NT2/D1 (cell line): ENCODE measurements at regions not wholly inside any gene's neighbourhood (a gene's known extent, or its start where the extent isn't known, plus 50 kb on each side); places are given as distances from the start of the nearest gene placed in this dataset.

Experiments
- DNase-seq: peaks from one replicate; pipeline ENCODE4 v3.0.0-alpha.2; 2011; ENCODE audit warnings: low read depth, low spot score
- H3K27me3 ChIP-seq: 2 replicates; pipeline ENCODE4 v1.6.0; 2011; ENCODE audit warnings: mild to moderate bottlenecking; ENCODE audit not compliant: insufficient read length, insufficient read depth
- H3K36me3 ChIP-seq: 2 replicates; pipeline ENCODE4 v1.6.1; 2011; ENCODE audit warnings: mild to moderate bottlenecking, low read length, mixed read lengths; ENCODE audit not compliant: insufficient read depth, insufficient read length
- H3K4me1 ChIP-seq: 2 replicates; pipeline ENCODE4 v1.5.1; 2011; ENCODE audit not compliant: insufficient read depth, insufficient read length
- H3K4me3 ChIP-seq: 2 replicates; pipeline ENCODE4 v1.5.1; 2011; ENCODE audit warnings: low read depth; ENCODE audit not compliant: insufficient read length
- H3K9ac ChIP-seq: 2 replicates; pipeline ENCODE4 v1.6.0; 2011; ENCODE audit warnings: low read depth; ENCODE audit not compliant: insufficient read length
- H3K9me3 ChIP-seq: 2 replicates; pipeline ENCODE4 v1.5.1; 2011; ENCODE audit warnings: mild to moderate bottlenecking, low read length; ENCODE audit not compliant: insufficient read depth
- SUZ12 ChIP-seq: IDR thresholded peaks from 2 replicates; pipeline ENCODE4 v1.6.1; 2011; ENCODE audit not compliant: insufficient read length, insufficient read depth; ENCODE audit errors: extremely low read depth
- YY1 ChIP-seq: IDR thresholded peaks from 2 replicates; pipeline ENCODE4 v1.6.1; 2011; ENCODE audit not compliant: insufficient read length, insufficient read depth
- ZNF274 ChIP-seq: IDR thresholded peaks from 2 replicates; pipeline ENCODE4 v1.6.1; 2011; ENCODE audit warnings: mild to moderate bottlenecking, low read depth, low read length

GRCh38 chr7:15755061-15755460, 68.6 kb upstream of the MEOX2 start:
- H3K4me1 ChIP-seq, result no peaks in the 10 kb centered on the region
- H3K9ac ChIP-seq, result no peak overlapping the region
- H3K4me3 ChIP-seq, result no peak overlapping the region
- DNase-seq, result no peak
- H3K36me3 ChIP-seq, result no peaks in the 10 kb centered on the region
- no peaks in the 10 kb centered on the region for H3K9me3 ChIP-seq
- TF ChIP-seq YY1 (no peak), SUZ12 (no peak), ZNF274 (no peak)
- H3K27me3 ChIP-seq, result no peaks in the 10 kb centered on the region

- no peak overlapping the region for H3K4me3 ChIP-seq
Observed at GRCh38 chr7:15753887-15754579, 67.5 kb upstream of the MEOX2 start.

GRCh38 chr7:15752377-15752776, 65.9 kb upstream of the MEOX2 start:
- no peak for TF ChIP-seq YY1
- no peak for TF ChIP-seq SUZ12
- no peak for TF ChIP-seq ZNF274
- Histone ChIP-seq H3K4me1 (no peaks in the 10 kb centered on the region), H3K9me3 (no peaks in the 10 kb centered on the region), H3K9ac (no peak overlapping the region), H3K4me3 (no peak overlapping the region), H3K27me3 (no peaks in the 10 kb centered on the region), H3K36me3 (no peaks in the 10 kb centered on the region)
- no peak for DNase-seq

More at GRCh38 chr7:15753887-15754579, 67.5 kb upstream of the MEOX2 start:
- no peaks in the 10 kb centered on the region for H3K36me3 ChIP-seq
- H3K9me3 ChIP-seq, result no peaks in the 10 kb centered on the region
- H3K27me3 ChIP-seq, result no peaks in the 10 kb centered on the region
- no peak for DNase-seq
- H3K9ac ChIP-seq, result no peak overlapping the region
- TF ChIP-seq YY1 (no peak), ZNF274 (no peak), SUZ12 (no peak)
- H3K4me1 ChIP-seq, result no peaks in the 10 kb centered on the region

DNA sequence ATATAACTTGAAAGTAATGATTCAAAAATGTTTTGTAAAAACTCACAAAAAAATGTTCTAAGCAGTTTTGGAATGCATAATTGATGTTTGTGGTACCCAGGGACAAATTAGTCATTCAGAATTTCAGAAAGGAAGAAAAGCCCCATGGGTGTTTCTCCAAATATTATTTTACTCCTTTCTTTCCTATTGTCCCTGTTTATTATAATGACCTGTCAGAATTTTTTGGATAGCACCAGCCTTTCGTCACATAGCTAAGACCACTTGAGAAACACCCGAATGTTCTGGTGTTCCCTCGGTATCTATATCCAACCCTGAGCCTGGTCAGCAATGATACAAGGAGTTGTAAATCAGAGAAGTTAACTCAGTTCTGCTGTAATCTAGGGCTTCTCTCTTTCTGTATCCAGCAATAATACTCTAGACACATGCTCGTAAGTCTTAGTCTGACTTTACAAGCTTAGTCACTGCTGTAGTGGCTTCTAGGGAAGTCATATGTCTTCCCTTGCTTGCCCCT, 64.8 kb upstream of the MEOX2 start:
- H3K27me3 ChIP-seq, result no peaks in the 10 kb centered on the region
- no peak overlapping the region for H3K9ac ChIP-seq
- H3K4me3 ChIP-seq, result no peak overlapping the region
- no peaks in the 10 kb centered on the region for H3K9me3 ChIP-seq
- no peaks in the 10 kb centered on the region for H3K36me3 ChIP-seq
- H3K4me1 ChIP-seq, result no peaks in the 10 kb centered on the region
- DNase-seq, result no peak
- TF ChIP-seq ZNF274 (no peak), SUZ12 (no peak), YY1 (no peak)

GRCh38 chr7:15750727-15751126, 64.2 kb upstream of the MEOX2 start:
- TF ChIP-seq YY1 (no peak), SUZ12 (no peak), ZNF274 (no peak)
- Histone ChIP-seq H3K9ac (no peak overlapping the region), H3K9me3 (no peaks in the 10 kb centered on the region), H3K4me3 (no peak overlapping the region), H3K4me1 (no peaks in the 10 kb centered on the region), H3K27me3 (no peaks in the 10 kb centered on the region), H3K36me3 (no peaks in the 10 kb centered on the region)
- DNase-seq, result no peak

GRCh38 chr7:15749631-15750030, 63.1 kb upstream of the MEOX2 start:
- no peaks in the 10 kb centered on the region for H3K9me3 ChIP-seq
- no peaks in the 10 kb centered on the region for H3K4me1 ChIP-seq
- DNase-seq, result no peak
- no peak overlapping the region for H3K4me3 ChIP-seq
- H3K36me3 ChIP-seq, result no peaks in the 10 kb centered on the region
- H3K27me3 ChIP-seq, result no peaks in the 10 kb centered on the region
- no peak overlapping the region for H3K9ac ChIP-seq
- TF ChIP-seq SUZ12, result no peak
- TF ChIP-seq YY1, result no peak
- no peak for TF ChIP-seq ZNF274

GRCh38 chr7:15747712-15748111, 61.2 kb upstream of the MEOX2 start:
- DNase-seq, result no peak
- no peak overlapping the region for H3K4me3 ChIP-seq
- TF ChIP-seq SUZ12, result no peak
- no peak for TF ChIP-seq YY1
- no peak for TF ChIP-seq ZNF274
- H3K9me3 ChIP-seq, result no peaks in the 10 kb centered on the region
- H3K36me3 ChIP-seq, result no peaks in the 10 kb centered on the region
- H3K9ac ChIP-seq, result no peak overlapping the region
- H3K27me3 ChIP-seq, result no peaks in the 10 kb centered on the region
- H3K4me1 ChIP-seq, result no peaks in the 10 kb centered on the region

GRCh38 chr7:15747301-15747700, 60.8 kb upstream of the MEOX2 start:
- no peaks in the 10 kb centered on the region for H3K4me1 ChIP-seq
- H3K36me3 ChIP-seq, result no peaks in the 10 kb centered on the region
- H3K9me3 ChIP-seq, result no peaks in the 10 kb centered on the region
- no peak overlapping the region for H3K9ac ChIP-seq
- DNase-seq, result no peak
- no peak overlapping the region for H3K4me3 ChIP-seq
- TF ChIP-seq YY1 (no peak), SUZ12 (no peak), ZNF274 (no peak)
- no peaks in the 10 kb centered on the region for H3K27me3 ChIP-seq
